Esophagus squamous epithelium (tissue), 5 donors: ENCODE measurements at regions not wholly inside any gene's neighbourhood (a gene's known extent, or its start where the extent isn't known, plus 50 kb on each side); places are given as distances from the start of the nearest gene placed in this dataset.

Source experiments
- DNase-seq: peaks from one replicate; lab custom pipeline; 2025; lab: John Stamatoyannopoulos, UW
- H3K27ac ChIP-seq, 4 donors: fragments of 200-600 bp; sonication (generic); one replicate each; pipeline ENCODE4 v1.5.1; 2016 to 2019; ENCODE audit warnings: mild to moderate bottlenecking in 1 of 4
- H3K27me3 ChIP-seq, 4 donors: fragments of 200-600 bp; sonication (generic); 1 replicate in 3 of 4; 2 replicates in 1 of 4; pipeline versions ENCODE4 v1.5.1 to v1.6.0; 2017 to 2021; ENCODE audit warnings: antibody characterized with exemption in 1 of 4
- H3K36me3 ChIP-seq, 3 donors: fragments of 200-600 bp; sonication (generic); one replicate each; pipeline ENCODE4 v1.5.1; 2016 to 2019
- H3K4me1 ChIP-seq, 3 donors: fragments of 200-600 bp; sonication (generic); one replicate each; pipeline ENCODE4 v1.5.1; 2017 to 2019
- H3K4me3 ChIP-seq, 4 donors: fragments of 200-600 bp; sonication (generic); 1 replicate in 3 of 4; 2 replicates in 1 of 4; pipeline ENCODE4 v1.5.1; 2016 to 2019; ENCODE audit warnings: mild to moderate bottlenecking in 2 of 4, moderate library complexity in 1 of 4
- H3K9me3 ChIP-seq, 3 donors: fragments of 200-600 bp; sonication (generic); one replicate each; pipeline ENCODE4 v1.5.1; 2016 to 2019
- CTCF ChIP-seq, 6 experiments: fragments of 450-650 bp in 4 of 6; fragments of 200-600 bp in 2 of 6; sonication (generic) in 2 of 6; IDR thresholded peaks; one replicate each; pipeline ENCODE4 v1.5.1; 2016 to 2019; ENCODE audit warnings: antibody characterized with exemption in 6 of 6, mild to moderate bottlenecking in 4 of 6, moderate library complexity in 4 of 6
- POLR2A ChIP-seq, 4 donors: fragments of 450-650 bp; IDR thresholded peaks; one replicate each; pipeline ENCODE4 v1.6.1; 2017; ENCODE audit warnings: antibody characterized with exemption in 4 of 4, mild to moderate bottlenecking in 4 of 4, moderate library complexity in 3 of 4
- WGBS, 2 donors: methylation state at CpG; one replicate each; pipeline ENCODE4 v1.1.5; 2018; 5-methylcytosine and 5-hydroxymethylcytosine counted together
- intact Hi-C: fragments of 100-400 bp; cut with DNase I; formaldehyde crosslinking; loops from one replicate; pipeline ENCODE4 v1.15.0; 2022
- donor health status: DM: yes; HTN: yes; CAD: no.

GRCh38 chr9:90419221-90419851 is 223.3 kb downstream of the DIRAS2 start:
- Histone ChIP-seq H3K4me1 (peaks cover 0 to 5% (median 0%) of the 10 kb centered on the region in 3 donors), H3K27ac (no peak overlapping the region), H3K9me3 (no peaks in the 10 kb centered on the region), H3K36me3 (no peaks in the 10 kb centered on the region), H3K4me3 (no peak overlapping the region), H3K27me3 (no peaks in the 10 kb centered on the region)
- intact Hi-C loops = no loop called here
- TF ChIP-seq CTCF (IDR thresholded peaks at IDR 0.05) = no peak
- no peak for TF ChIP-seq POLR2A (IDR thresholded peaks at IDR 0.05)
- no peak for DNase-seq
- 71 to 82% methylated on average over 4 of the region's 4 CpGs for WGBS, 2 donors

GRCh38 chr9:90420211-90420610 is 222.4 kb downstream of the DIRAS2 start:
- TF ChIP-seq CTCF (IDR thresholded peaks at IDR 0.05) (no peak), POLR2A (IDR thresholded peaks at IDR 0.05) (no peak)
- no peak for DNase-seq
- Histone ChIP-seq H3K9me3 (no peaks in the 10 kb centered on the region), H3K36me3 (no peaks in the 10 kb centered on the region), H3K27me3 (no peaks in the 10 kb centered on the region), H3K4me1 (peaks cover 0 to 5% (median 0%) of the 10 kb centered on the region in 3 donors), H3K4me3 (no peak overlapping the region), H3K27ac (no peak overlapping the region)
- intact Hi-C loops = no loop called here
- 53 to 78% methylated on average over 3 of the region's 3 CpGs for WGBS, 2 donors

GRCh38 chr9:90420768-90421513 is 221.7 kb downstream of the DIRAS2 start:
- no peaks in the 10 kb centered on the region for H3K36me3 ChIP-seq
- no peak overlapping the region for H3K27ac ChIP-seq
- peaks cover 0 to 5% (median 0%) of the 10 kb centered on the region in 3 donors for H3K4me1 ChIP-seq
- H3K4me3 ChIP-seq = no peak overlapping the region
- intact Hi-C loops = no loop called here
- DNase-seq = no peak
- no peak for TF ChIP-seq CTCF (IDR thresholded peaks at IDR 0.05)
- TF ChIP-seq POLR2A (IDR thresholded peaks at IDR 0.05) = no peak
- no peaks in the 10 kb centered on the region for H3K27me3 ChIP-seq
- H3K9me3 ChIP-seq = no peaks in the 10 kb centered on the region
- WGBS, 2 donors = 29 to 43% methylated on average over 4 to 5 of the region's 9 CpGs

GRCh38 chr9:90421786-90422185 is 220.8 kb downstream of the DIRAS2 start:
- peaks cover 0 to 5% (median 0%) of the 10 kb centered on the region in 3 donors for H3K4me1 ChIP-seq
- DNase-seq = no peak
- H3K36me3 ChIP-seq = no peaks in the 10 kb centered on the region
- no peaks in the 10 kb centered on the region for H3K9me3 ChIP-seq
- intact Hi-C loops = no loop called here
- no peak for TF ChIP-seq POLR2A (IDR thresholded peaks at IDR 0.05)
- TF ChIP-seq CTCF (IDR thresholded peaks at IDR 0.05) = no peak
- H3K27ac ChIP-seq = no peak overlapping the region
- WGBS, 2 donors = 62 to 68% methylated on average over 3 of the region's 3 CpGs
- no peaks in the 10 kb centered on the region for H3K27me3 ChIP-seq
- H3K4me3 ChIP-seq = no peak overlapping the region

- Histone ChIP-seq H3K36me3 (no peaks in the 10 kb centered on the region), H3K27me3 (no peaks in the 10 kb centered on the region), H3K4me3 (no peak overlapping the region), H3K9me3 (no peaks in the 10 kb centered on the region), H3K4me1 (peaks cover 0 to 5% (median 0%) of the 10 kb centered on the region in 3 donors), H3K27ac (no peak overlapping the region)
- no peak for TF ChIP-seq POLR2A (IDR thresholded peaks at IDR 0.05)
- TF ChIP-seq CTCF (IDR thresholded peaks at IDR 0.05) = no peak
- WGBS, 2 donors = 70 to 71% methylated on average over 9 to 10 of the region's 10 CpGs
- DNase-seq = no peak
- intact Hi-C loops = no loop called here
These were observed 218.9 kb downstream of the DIRAS2 start for GRCh38 chr9:90423661-90424193.
